ENCODE measurements at regions not wholly inside any gene's neighbourhood (a gene's known extent, or its start where the extent isn't known, plus 50 kb on each side); places are given as distances from the start of the nearest gene placed in this dataset.

DNA sequence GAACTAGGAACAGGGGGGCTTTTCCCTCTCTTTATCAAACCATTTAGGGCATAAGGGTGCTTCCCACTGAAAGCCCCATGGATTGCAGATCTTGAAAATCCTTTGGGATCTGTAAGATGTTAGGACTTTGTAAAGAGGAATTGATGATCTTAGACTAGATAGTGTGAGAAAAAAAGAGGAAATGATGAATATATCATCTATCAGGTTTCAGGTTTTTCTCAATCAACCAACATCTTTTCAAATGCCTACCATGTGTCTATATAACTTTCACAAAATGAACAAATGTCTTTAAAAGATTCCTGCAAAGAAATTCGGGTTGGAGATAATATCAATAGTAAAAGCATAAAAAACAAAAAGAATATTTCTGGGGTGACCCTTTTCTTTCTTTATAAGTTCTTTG is 50.1 kb downstream of the KCNC4 start:
- Histone ChIP-seq H3K79me2 (ENCODE audit: control insufficient read depth, insufficient read depth, low read length) (no peaks in the 10 kb centered on the region), H3K4me2 (replicated peaks; ENCODE audit: low read depth, low read length, poor library complexity, severe bottlenecking) (no peak overlapping the region), H3K36me3 (replicated peaks in 1 of 2; ENCODE audit: control extremely low read depth in 1 of 2, control insufficient read depth in 1 of 2, extremely low read depth in 1 of 2, insufficient read depth in 2 of 2, low read length in 1 of 2) (no peaks in the 10 kb centered on the region), H2AFZ (ENCODE audit: insufficient read depth, low read depth, low read length, poor library complexity, severe bottlenecking) (no peak overlapping the region), H4K20me1 (ENCODE audit: control insufficient read depth, insufficient read depth, low read length, poor library complexity, severe bottlenecking) (no peaks in the 10 kb centered on the region), H3K4me1 (ENCODE audit: control insufficient read depth in 2 of 2, insufficient read depth in 2 of 2, low read length in 2 of 2) (peaks cover 4 to 9% of the 10 kb centered on the region in 2 donors), H3K27ac (ENCODE audit: low read length in 2 of 2) (no peak overlapping the region), H3K27me3 (replicated peaks in 1 of 4; ENCODE audit: control extremely low read depth in 1 of 4, control insufficient read depth in 3 of 4, insufficient read depth in 4 of 4, low read length in 3 of 4) (no peaks in the 10 kb centered on the region), H3K9ac (ENCODE audit: low read length) (no peak overlapping the region), H3K9me3 (ENCODE audit: control extremely low read depth in 1 of 3, control insufficient read depth in 2 of 3, insufficient read depth in 1 of 3, low read length in 2 of 3) (no peaks in the 10 kb centered on the region), H3K4me3 (ENCODE audit: control extremely low read depth in 1 of 5, extremely low read depth in 1 of 5, insufficient read depth in 1 of 5, low read depth in 2 of 5, low read length in 4 of 5) (no peak overlapping the region)
- intact Hi-C loops (cut with micrococcal nuclease) = no loop called here
- ChIA-PET CTCF (interaction anchor here (1.3 kb wide), 1 partner anchor 235 kb away, joined by 3 read pairs; no protein-coding TSS in a partner anchor), POLR2A (no interaction called here)
- ATAC-seq (ENCODE audit: low read depth) = no peak
- DNase-seq = no peak
- no CpG with 5 or more reads among the region's 1 CpG for WGBS (ENCODE audit: insufficient coverage)
- Mint-ChIP-seq H3K27ac (no peak overlapping the region), H3K27me3 (no peaks in the 10 kb centered on the region), H3K9me3 (ENCODE audit: insufficient read depth) (no peaks in the 10 kb centered on the region), H3K4me1 (peaks cover 8% of the 10 kb centered on the region), H3K4me3 (no peak overlapping the region)
- TF ChIP-seq EZH2 (IDR thresholded peaks at IDR 0.05; ENCODE audit: borderline replicate concordance, insufficient read depth, low read depth, low read length, poor library complexity, severe bottlenecking) = no peak
- TF ChIP-seq, protein P1, sequence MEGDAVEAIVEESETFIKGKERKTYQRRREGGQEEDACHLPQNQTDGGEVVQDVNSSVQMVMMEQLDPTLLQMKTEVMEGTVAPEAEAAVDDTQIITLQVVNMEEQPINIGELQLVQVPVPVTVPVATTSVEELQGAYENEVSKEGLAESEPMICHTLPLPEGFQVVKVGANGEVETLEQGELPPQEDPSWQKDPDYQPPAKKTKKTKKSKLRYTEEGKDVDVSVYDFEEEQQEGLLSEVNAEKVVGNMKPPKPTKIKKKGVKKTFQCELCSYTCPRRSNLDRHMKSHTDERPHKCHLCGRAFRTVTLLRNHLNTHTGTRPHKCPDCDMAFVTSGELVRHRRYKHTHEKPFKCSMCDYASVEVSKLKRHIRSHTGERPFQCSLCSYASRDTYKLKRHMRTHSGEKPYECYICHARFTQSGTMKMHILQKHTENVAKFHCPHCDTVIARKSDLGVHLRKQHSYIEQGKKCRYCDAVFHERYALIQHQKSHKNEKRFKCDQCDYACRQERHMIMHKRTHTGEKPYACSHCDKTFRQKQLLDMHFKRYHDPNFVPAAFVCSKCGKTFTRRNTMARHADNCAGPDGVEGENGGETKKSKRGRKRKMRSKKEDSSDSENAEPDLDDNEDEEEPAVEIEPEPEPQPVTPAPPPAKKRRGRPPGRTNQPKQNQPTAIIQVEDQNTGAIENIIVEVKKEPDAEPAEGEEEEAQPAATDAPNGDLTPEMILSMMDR (IDR thresholded peaks at IDR 0.05) = no peak

DNA sequence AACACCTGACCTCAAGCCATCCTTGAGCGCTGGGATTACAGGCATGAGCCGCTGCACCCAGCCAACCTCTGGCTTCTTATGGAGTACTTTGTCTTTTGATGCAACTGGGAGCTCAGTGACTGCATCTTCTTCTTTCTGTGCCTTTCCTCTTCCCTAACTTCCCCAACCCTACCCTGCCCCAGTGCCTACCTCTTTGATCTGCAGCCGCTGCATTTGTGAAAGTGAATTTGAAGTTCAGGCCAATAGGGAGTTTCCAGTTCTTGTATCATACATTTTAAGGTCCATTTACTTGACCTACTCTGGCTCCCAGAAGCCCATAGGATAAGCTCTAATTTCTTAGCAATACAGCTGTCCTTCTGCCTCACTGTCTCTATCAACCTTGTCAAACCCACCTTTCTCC is 52.2 kb downstream of the KCNC4 start:
- Histone ChIP-seq H4K20me1 (ENCODE audit: control insufficient read depth, insufficient read depth, low read length, poor library complexity, severe bottlenecking) (no peaks in the 10 kb centered on the region), H3K27me3 (replicated peaks in 1 of 4; ENCODE audit: control extremely low read depth in 1 of 4, control insufficient read depth in 3 of 4, insufficient read depth in 4 of 4, low read length in 3 of 4) (peaks cover 0 to 3% (median 0%) of the 10 kb centered on the region in 4 experiments), H3K9me3 (ENCODE audit: control extremely low read depth in 1 of 3, control insufficient read depth in 2 of 3, insufficient read depth in 1 of 3, low read length in 2 of 3) (no peaks in the 10 kb centered on the region), H3K27ac (ENCODE audit: low read length in 2 of 2) (no peak overlapping the region), H3K36me3 (replicated peaks in 1 of 2; ENCODE audit: control extremely low read depth in 1 of 2, control insufficient read depth in 1 of 2, extremely low read depth in 1 of 2, insufficient read depth in 2 of 2, low read length in 1 of 2) (no peaks in the 10 kb centered on the region), H3K79me2 (ENCODE audit: control insufficient read depth, insufficient read depth, low read length) (no peaks in the 10 kb centered on the region), H3K9ac (ENCODE audit: low read length) (no peak overlapping the region), H2AFZ (ENCODE audit: insufficient read depth, low read depth, low read length, poor library complexity, severe bottlenecking) (no peak overlapping the region), H3K4me3 (ENCODE audit: control extremely low read depth in 1 of 5, extremely low read depth in 1 of 5, insufficient read depth in 1 of 5, low read depth in 2 of 5, low read length in 4 of 5) (no peak overlapping the region), H3K4me2 (replicated peaks; ENCODE audit: low read depth, low read length, poor library complexity, severe bottlenecking) (no peak overlapping the region), H3K4me1 (ENCODE audit: control insufficient read depth in 2 of 2, insufficient read depth in 2 of 2, low read length in 2 of 2) (peaks cover 4 to 9% of the 10 kb centered on the region in 2 donors)
- intact Hi-C loops (cut with micrococcal nuclease) = no loop called here
- H3K4me3 Mint-ChIP-seq = no peak overlapping the region
- no peaks in the 10 kb centered on the region for H3K9me3 Mint-ChIP-seq (ENCODE audit: insufficient read depth)
- DNase-seq (no peak), ATAC-seq (ENCODE audit: low read depth) (no peak)
- no peak for TF ChIP-seq EZH2 (IDR thresholded peaks at IDR 0.05; ENCODE audit: borderline replicate concordance, insufficient read depth, low read depth, low read length, poor library complexity, severe bottlenecking)
- TF ChIP-seq, protein P1 (IDR thresholded peaks at IDR 0.05) = no peak
- 92% methylated on average over 2 of the region's 3 CpGs for WGBS (ENCODE audit: insufficient coverage)
- H3K27ac Mint-ChIP-seq = no peak overlapping the region
- H3K27me3 Mint-ChIP-seq = no peaks in the 10 kb centered on the region
- ChIA-PET CTCF (interaction anchor here (4.3 kb wide), 1 partner anchor 54 kb away, joined by 23 read pairs; no protein-coding TSS in a partner anchor), POLR2A (no interaction called here)
- H3K4me1 Mint-ChIP-seq = peaks cover 6% of the 10 kb centered on the region
